GM12878 (cell line): ENCODE measurements at regions not wholly inside any gene's neighbourhood (a gene's known extent, or its start where the extent isn't known, plus 50 kb on each side); places are given as distances from the start of the nearest gene placed in this dataset.

Experiments used
- ATAC-seq: fragments of 200-7000 bp; cut with Tn5 transposase; 3 replicates; pipeline ENCODE4 v1.9.1; 2020; ENCODE audit warnings: mild to moderate bottlenecking, moderate library complexity
- BruUV-seq: library from RNA; stranded (reverse); fragments of 400-500 nt; replicated peaks from 2 replicates; lab custom pipeline; 2021; lab: Mats Ljungman, UMichigan
- CTCF ChIA-PET: fragments of 300-600 bp; sonication (Branson Sonifier 250); formaldehyde crosslinking; extraction: SDS; loops from one replicate; lab custom pipeline; 2021; ENCODE audit warnings: inconsistent platforms; lab: Yijun Ruan, JAX
- POLR2A ChIA-PET: fragments of 350-600 bp; formaldehyde crosslinking; extraction: SDS; loops from one replicate; lab custom pipeline; 2021; ENCODE audit warnings: inconsistent platforms; lab: Charles Lee
- RAD21 ChIA-PET: fragments of 300-600 bp; sonication (Branson Sonifier 250); formaldehyde crosslinking; loops from one replicate; lab custom pipeline; 2023; ENCODE audit warnings: antibody characterized with exemption; ENCODE audit not compliant: unreplicated experiment; lab: Charles Lee
- SMC1A ChIA-PET: fragments of 300-600 bp; sonication (Branson Sonifier 250); formaldehyde crosslinking; loops from one replicate; lab custom pipeline; 2023; ENCODE audit not compliant: unreplicated experiment, uncharacterized antibody; lab: Charles Lee
- DNase-seq: peaks from one replicate; pipeline ENCODE4 v3.0.0-alpha.2; 2011; ENCODE audit warnings: low read depth, low spot score
- FAIRE-seq: peaks from 3 replicates; lab custom pipeline; 2011; peaks lifted over from hg19 to GRCh38; lab: Jason Lieb, UNC
- H2AFZ ChIP-seq: 2 replicates; pipeline ENCODE4 v1.6.0; 2011; ENCODE audit warnings: low read depth, low read length, control low read depth; ENCODE audit not compliant: control insufficient read depth
- H3K27ac ChIP-seq: 2 replicates; pipeline ENCODE4 v1.5.1; 2011; ENCODE audit warnings: control low read depth; ENCODE audit not compliant: control insufficient read depth, insufficient read depth
- H3K27me3 ChIP-seq, 2 experiments: replicated peaks in 1 of 2; 2 replicates each; pipeline versions ENCODE4 v1.6.0 to v1.6.1; 2011; ENCODE audit warnings: low read length in 1 of 2; ENCODE audit not compliant: control insufficient read depth in 2 of 2, insufficient read depth in 2 of 2
- H3K36me3 ChIP-seq, 2 experiments: 2 replicates each; pipeline ENCODE4 v1.5.1; 2011; ENCODE audit warnings: low read length in 1 of 2; ENCODE audit not compliant: control insufficient read depth in 2 of 2, insufficient read depth in 2 of 2
- H3K4me1 ChIP-seq: 2 replicates; pipeline ENCODE4 v1.6.1; 2011; ENCODE audit warnings: mild to moderate bottlenecking, low read length, moderate library complexity, mixed read lengths; ENCODE audit not compliant: control insufficient read depth, insufficient read depth
- H3K4me2 ChIP-seq: 2 replicates; pipeline ENCODE4 v1.6.0; 2011; ENCODE audit warnings: control low read depth; ENCODE audit not compliant: control insufficient read depth, insufficient read depth
- H3K4me3 ChIP-seq: fragments of 200-600 bp; sonication (generic); 2 replicates; pipeline ENCODE4 v1.5.1; 2016
- H3K79me2 ChIP-seq: 2 replicates; pipeline ENCODE4 v1.6.0; 2011; ENCODE audit warnings: low read length; ENCODE audit not compliant: control insufficient read depth, insufficient read depth
- H3K9ac ChIP-seq: 2 replicates; pipeline ENCODE4 v1.8.0; 2011; ENCODE audit warnings: low read length, control low read depth, mixed read lengths; ENCODE audit not compliant: control insufficient read depth, insufficient read depth
- H3K9me3 ChIP-seq: replicated peaks from 3 replicates; pipeline ENCODE4 v1.5.1; 2011; ENCODE audit warnings: mild to moderate bottlenecking, low read length; ENCODE audit not compliant: control insufficient read depth, insufficient read depth
- H4K20me1 ChIP-seq: 2 replicates; pipeline ENCODE4 v1.6.0; 2011; ENCODE audit not compliant: control insufficient read depth, insufficient read depth
- BCL11A ChIP-seq: IDR thresholded peaks from 2 replicates; pipeline ENCODE4 v1.6.1; 2011; ENCODE audit warnings: low read depth, low read length
- BMI1 ChIP-seq: fragments of 450-650 bp; IDR thresholded peaks from 2 replicates; pipeline ENCODE4 v1.6.1; 2016; ENCODE audit warnings: mild to moderate bottlenecking, moderate library complexity, borderline replicate concordance
- CTCF ChIP-seq, 3 experiments: IDR thresholded peaks in 2 of 3; conservative IDR thresholded peaks in 1 of 3; 2 replicates each; pipeline ENCODE4 v1.5.1; 2011; ENCODE audit warnings: low read depth in 3 of 3, low read length in 3 of 3, mild to moderate bottlenecking in 3 of 3, control low read depth in 2 of 3, moderate library complexity in 2 of 3, inconsistent platforms in 1 of 3, mixed read lengths in 1 of 3; ENCODE audit not compliant: control insufficient read depth in 2 of 3, insufficient read depth in 1 of 3; ENCODE audit errors: extremely low read depth in 1 of 3
- DPF2 ChIP-seq: fragments of 450-650 bp; IDR thresholded peaks from 2 replicates; pipeline ENCODE4 v1.6.1; 2017; ENCODE audit warnings: mild to moderate bottlenecking
- IKZF1 ChIP-seq: fragments of 450-650 bp; conservative IDR thresholded peaks from 2 replicates; pipeline ENCODE4 v1.6.1; 2017; ENCODE audit warnings: antibody characterized with exemption, mild to moderate bottlenecking
- NR2C2 ChIP-seq: IDR thresholded peaks from 2 replicates; pipeline ENCODE4 v1.6.1; 2011; ENCODE audit warnings: borderline replicate concordance, low read depth; ENCODE audit not compliant: control insufficient read depth, insufficient read length
- NR2F1 ChIP-seq: fragments of 450-650 bp; conservative IDR thresholded peaks from 2 replicates; pipeline ENCODE4 v1.6.1; 2017; ENCODE audit warnings: mild to moderate bottlenecking
- PAX8 ChIP-seq: fragments of 450-650 bp; IDR thresholded peaks from 2 replicates; pipeline ENCODE4 v1.6.1; 2017; ENCODE audit warnings: mild to moderate bottlenecking, moderate library complexity
- POLR2A ChIP-seq: IDR thresholded peaks from 2 replicates; pipeline ENCODE4 v1.6.1; 2011; ENCODE audit warnings: low read depth, mild to moderate bottlenecking, low read length
- POLR2AphosphoS2 ChIP-seq: IDR thresholded peaks from 2 replicates; pipeline ENCODE4 v1.6.1; 2011; ENCODE audit warnings: low read depth, mild to moderate bottlenecking, low read length, improper control_type of control experiment, moderate library complexity
- POLR2AphosphoS5 ChIP-seq: IDR thresholded peaks from 2 replicates; pipeline ENCODE4 v1.6.1; 2011; ENCODE audit warnings: mild to moderate bottlenecking, low read length, inconsistent platforms
- RAD21 ChIP-seq: IDR thresholded peaks from 2 replicates; pipeline ENCODE4 v1.6.1; 2011; ENCODE audit warnings: mild to moderate bottlenecking, low read depth, low read length, moderate library complexity; ENCODE audit not compliant: insufficient read depth
- WRNIP1 ChIP-seq: IDR thresholded peaks from 2 replicates; pipeline ENCODE4 v1.6.1; 2011; ENCODE audit warnings: low read depth, low read length, improper control_type of control experiment, borderline replicate concordance
- ZNF622 ChIP-seq: fragments of 450-650 bp; IDR thresholded peaks from 2 replicates; pipeline ENCODE4 v1.6.1; 2017; ENCODE audit warnings: mild to moderate bottlenecking, inconsistent platforms
- WGBS: methylation state at CpG from one replicate; pipeline ENCODE4 v1.1.6; 2016; ENCODE audit warnings: low lambda C conversion rate; ENCODE audit not compliant: insufficient replicate concordance, insufficient coverage; ENCODE audit errors: missing lambda C conversion rate; 5-methylcytosine and 5-hydroxymethylcytosine counted together
- in situ Hi-C: fragments of 300-500 bp; cut with MboI; formaldehyde crosslinking; loops from 9 replicates; pipeline ENCODE4 v1.14.3; 2018; ENCODE audit warnings: mixed read lengths
- intact Hi-C: fragments of 100-400 bp; cut with micrococcal nuclease; formaldehyde crosslinking; loops from one replicate; pipeline ENCODE4 v1.14.2; 2022; ENCODE audit not compliant: unreplicated experiment
- TF ChIP-seq, protein P1 (sequence below): fragments of 150-350 bp; IDR thresholded peaks from 2 replicates; pipeline ENCODE4 v1.6.1; 2016; ENCODE audit warnings: low read depth, low read length

GRCh38 chr6:4717856-4718255 is 58.3 kb upstream of the CDYL start:
- no peaks in the 10 kb centered on the region for H3K79me2 ChIP-seq
- TF ChIP-seq NR2C2, result no peak
- no peak for TF ChIP-seq POLR2A
- no peak for TF ChIP-seq DPF2
- no peak for TF ChIP-seq POLR2AphosphoS5
- no peak for TF ChIP-seq BCL11A
- TF ChIP-seq PAX8, result no peak
- TF ChIP-seq, all 136 proteins: peak for 0
- ChIA-PET POLR2A (no interaction called here), CTCF (no interaction called here), SMC1A (interaction anchor here (0.6 kb wide), 1 partner anchor 329 kb away, joined by 3 read pairs; no protein-coding TSS in a partner anchor), RAD21 (no interaction called here)
- WGBS, result 19% methylated on average over 3 of the region's 3 CpGs
- ATAC-seq, result no peak
- H2AFZ ChIP-seq, result no peak overlapping the region
- H3K36me3 ChIP-seq, result no peaks in the 10 kb centered on the region
- no peak for FAIRE-seq
- no peaks in the 10 kb centered on the region for H3K9me3 ChIP-seq
- H3K27me3 ChIP-seq, result no peaks in the 10 kb centered on the region
- H3K27ac ChIP-seq, result no peak overlapping the region
- intact Hi-C loops (no loop called here), in situ Hi-C loops (no loop called here)
- no peak overlapping the region for H3K4me3 ChIP-seq
- BruUV-seq, result no TSS peak
- no peak for DNase-seq
- no peaks in the 10 kb centered on the region for H3K4me1 ChIP-seq
- no peak overlapping the region for H3K4me2 ChIP-seq
- H3K9ac ChIP-seq, result no peak overlapping the region
- no peaks in the 10 kb centered on the region for H4K20me1 ChIP-seq

DNA sequence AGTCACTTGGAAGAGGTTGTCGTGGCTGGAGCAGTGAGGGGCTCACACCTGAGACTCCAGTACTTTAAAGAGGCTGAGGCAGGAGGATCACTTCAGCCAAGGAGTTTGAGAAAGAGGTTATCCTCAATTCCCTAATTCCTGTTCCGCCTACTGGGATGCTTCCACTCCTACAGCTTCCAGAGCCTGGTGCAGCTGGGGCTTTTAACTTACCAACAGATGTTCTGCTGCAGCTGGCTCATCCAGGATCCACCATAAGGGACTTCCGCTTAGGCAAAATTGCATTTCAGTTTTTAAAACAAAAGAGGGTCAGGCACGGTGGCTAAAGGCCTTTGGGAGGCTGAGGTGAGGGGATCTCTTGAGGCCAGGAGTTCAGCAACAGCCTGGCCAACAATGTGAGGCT is 59.1 kb upstream of the CDYL start:
- Histone ChIP-seq H3K27ac (no peak overlapping the region), H3K4me2 (no peak overlapping the region), H3K27me3 (no peaks in the 10 kb centered on the region), H3K4me3 (no peak overlapping the region), H3K9ac (no peak overlapping the region), H3K79me2 (no peaks in the 10 kb centered on the region), H3K36me3 (no peaks in the 10 kb centered on the region), H2AFZ (no peak overlapping the region), H4K20me1 (no peaks in the 10 kb centered on the region), H3K4me1 (no peaks in the 10 kb centered on the region), H3K9me3 (no peaks in the 10 kb centered on the region)
- DNase-seq (no peak), FAIRE-seq (no peak), ATAC-seq (no peak)
- in situ Hi-C loops, result no loop called here
- RAD21 ChIA-PET, result no interaction called here
- POLR2A ChIA-PET, result no interaction called here
- SMC1A ChIA-PET, result no interaction called here
- 37% methylated on average over 4 of the region's 4 CpGs for WGBS
- CTCF ChIA-PET, result interaction anchor here (0.6 to 0.8 kb wide), 2 partner anchors 11 to 15 kb away, joined by 3 to 4 read pairs; no protein-coding TSS in a partner anchor
- no TSS peak for BruUV-seq
- intact Hi-C loops, result no loop called here
- TF ChIP-seq WRNIP1 (no peak), BMI1 (no peak), IKZF1 (no peak), ZNF622 (no peak), RAD21 (no peak), CTCF (IDR thresholded peaks at IDR 0.05 in 2 of 3, conservative IDR thresholded peaks at IDR 0.05 in 1 of 3; ENCODE audit: control insufficient read depth in 2 of 3, extremely low read depth in 1 of 3, insufficient read depth in 1 of 3, low read depth in 3 of 3, low read length in 3 of 3) (no peak), POLR2AphosphoS2 (no peak), NR2F1 (no peak)
- TF ChIP-seq, protein P1, sequence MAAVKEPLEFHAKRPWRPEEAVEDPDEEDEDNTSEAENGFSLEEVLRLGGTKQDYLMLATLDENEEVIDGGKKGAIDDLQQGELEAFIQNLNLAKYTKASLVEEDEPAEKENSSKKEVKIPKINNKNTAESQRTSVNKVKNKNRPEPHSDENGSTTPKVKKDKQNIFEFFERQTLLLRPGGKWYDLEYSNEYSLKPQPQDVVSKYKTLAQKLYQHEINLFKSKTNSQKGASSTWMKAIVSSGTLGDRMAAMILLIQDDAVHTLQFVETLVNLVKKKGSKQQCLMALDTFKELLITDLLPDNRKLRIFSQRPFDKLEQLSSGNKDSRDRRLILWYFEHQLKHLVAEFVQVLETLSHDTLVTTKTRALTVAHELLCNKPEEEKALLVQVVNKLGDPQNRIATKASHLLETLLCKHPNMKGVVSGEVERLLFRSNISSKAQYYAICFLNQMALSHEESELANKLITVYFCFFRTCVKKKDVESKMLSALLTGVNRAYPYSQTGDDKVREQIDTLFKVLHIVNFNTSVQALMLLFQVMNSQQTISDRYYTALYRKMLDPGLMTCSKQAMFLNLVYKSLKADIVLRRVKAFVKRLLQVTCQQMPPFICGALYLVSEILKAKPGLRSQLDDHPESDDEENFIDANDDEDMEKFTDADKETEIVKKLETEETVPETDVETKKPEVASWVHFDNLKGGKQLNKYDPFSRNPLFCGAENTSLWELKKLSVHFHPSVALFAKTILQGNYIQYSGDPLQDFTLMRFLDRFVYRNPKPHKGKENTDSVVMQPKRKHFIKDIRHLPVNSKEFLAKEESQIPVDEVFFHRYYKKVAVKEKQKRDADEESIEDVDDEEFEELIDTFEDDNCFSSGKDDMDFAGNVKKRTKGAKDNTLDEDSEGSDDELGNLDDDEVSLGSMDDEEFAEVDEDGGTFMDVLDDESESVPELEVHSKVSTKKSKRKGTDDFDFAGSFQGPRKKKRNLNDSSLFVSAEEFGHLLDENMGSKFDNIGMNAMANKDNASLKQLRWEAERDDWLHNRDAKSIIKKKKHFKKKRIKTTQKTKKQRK, result no peak
